ENCODE measurements at regions not wholly inside any gene's neighbourhood (a gene's known extent, or its start where the extent isn't known, plus 50 kb on each side); places are given as distances from the start of the nearest gene placed in this dataset.

DNA sequence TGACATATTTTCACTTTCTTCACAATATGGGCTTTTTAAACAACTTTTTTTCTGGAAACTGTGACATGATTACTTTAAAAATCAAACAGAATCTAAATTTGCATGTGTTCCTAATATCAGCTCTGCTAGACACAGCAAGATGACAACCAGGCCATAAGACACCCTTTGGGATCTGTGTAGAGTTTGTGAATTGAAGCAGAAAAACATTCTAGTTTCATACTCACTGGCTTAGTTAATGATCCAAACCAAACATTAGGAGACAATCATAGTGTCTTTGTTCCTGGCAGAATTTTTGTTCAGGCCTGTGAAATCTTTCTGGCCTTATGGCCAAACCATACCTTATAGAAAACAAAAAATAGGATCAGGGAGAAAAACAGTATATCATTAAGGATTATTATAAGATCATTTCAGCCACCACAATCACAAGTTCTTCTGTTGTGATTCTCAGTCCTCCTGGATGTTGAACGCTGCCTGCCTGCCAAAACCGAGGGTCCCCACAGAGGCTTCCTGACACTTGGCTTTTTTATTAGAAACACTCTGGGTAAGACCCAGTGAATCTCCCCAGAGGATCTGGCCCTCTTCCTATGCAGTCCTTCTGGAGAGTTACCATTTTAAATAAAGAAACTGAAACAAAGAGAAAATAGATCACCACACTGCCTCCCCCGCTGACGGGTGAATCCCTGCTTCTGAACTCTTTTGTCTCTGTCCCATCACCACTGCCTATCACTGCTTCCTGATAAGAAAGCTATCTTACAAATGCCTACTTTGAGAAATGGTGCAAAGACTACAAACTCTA is 79.2 kb upstream of the PPP1R3C start:
- TF ChIP-seq, protein P1, sequence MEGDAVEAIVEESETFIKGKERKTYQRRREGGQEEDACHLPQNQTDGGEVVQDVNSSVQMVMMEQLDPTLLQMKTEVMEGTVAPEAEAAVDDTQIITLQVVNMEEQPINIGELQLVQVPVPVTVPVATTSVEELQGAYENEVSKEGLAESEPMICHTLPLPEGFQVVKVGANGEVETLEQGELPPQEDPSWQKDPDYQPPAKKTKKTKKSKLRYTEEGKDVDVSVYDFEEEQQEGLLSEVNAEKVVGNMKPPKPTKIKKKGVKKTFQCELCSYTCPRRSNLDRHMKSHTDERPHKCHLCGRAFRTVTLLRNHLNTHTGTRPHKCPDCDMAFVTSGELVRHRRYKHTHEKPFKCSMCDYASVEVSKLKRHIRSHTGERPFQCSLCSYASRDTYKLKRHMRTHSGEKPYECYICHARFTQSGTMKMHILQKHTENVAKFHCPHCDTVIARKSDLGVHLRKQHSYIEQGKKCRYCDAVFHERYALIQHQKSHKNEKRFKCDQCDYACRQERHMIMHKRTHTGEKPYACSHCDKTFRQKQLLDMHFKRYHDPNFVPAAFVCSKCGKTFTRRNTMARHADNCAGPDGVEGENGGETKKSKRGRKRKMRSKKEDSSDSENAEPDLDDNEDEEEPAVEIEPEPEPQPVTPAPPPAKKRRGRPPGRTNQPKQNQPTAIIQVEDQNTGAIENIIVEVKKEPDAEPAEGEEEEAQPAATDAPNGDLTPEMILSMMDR (IDR thresholded peaks at IDR 0.05; ENCODE audit: low read depth, low read length, poor library complexity, severe bottlenecking), result no peak
- no peak for TF ChIP-seq EZH2phosphoT487 (IDR thresholded peaks at IDR 0.05; ENCODE audit: borderline replicate concordance, low read length)

All from DOHH2 (cell line).